HG02642 (cell line): ENCODE measurements at regions not wholly inside any gene's neighbourhood (a gene's known extent, or its start where the extent isn't known, plus 50 kb on each side); places are given as distances from the start of the nearest gene placed in this dataset.
"Not testable (repeated sequence)": the region's sequence is repeated elsewhere in the genome, so short reads cannot be mapped to it uniquely, and the experiment has no call there.

Source experiments
- ATAC-seq: cut with Tn5 transposase; IDR thresholded peaks from one replicate; pipeline ENCODE4 v1.9.1; 2021; ENCODE audit warnings: mild to moderate bottlenecking; ENCODE audit not compliant: unreplicated experiment, poor library complexity

- ATAC-seq, result no peak
Observed at GRCh38 chr22:22169923-22170322, 74.7 kb upstream of the VPREB1 start.

GRCh38 chr22:22168941-22169867 lies 75.4 kb upstream of the VPREB1 start:
- no peak for ATAC-seq

- peak; percentile 37 for ATAC-seq
Observed at GRCh38 chr22:22168190-22168940, 76.2 kb upstream of the VPREB1 start.

GRCh38 chr22:22167791-22168189 lies 76.8 kb upstream of the VPREB1 start:
- ATAC-seq, result peak; percentile 73

- no peak for ATAC-seq
Observed at GRCh38 chr22:22166941-22167713, 77.5 kb upstream of the VPREB1 start.

GRCh38 chr22:22165936-22166710 lies 78.5 kb upstream of the VPREB1 start:
- no peak for ATAC-seq

- no peak for ATAC-seq
Observed at GRCh38 chr22:22164541-22165272, 79.9 kb upstream of the VPREB1 start.

GRCh38 chr22:22161924-22162851 lies 82.4 kb upstream of the VPREB1 start:
- ATAC-seq, result peak; percentile 74

- ATAC-seq, result not testable (repeated sequence)
Observed at GRCh38 chr22:22160768-22161167, 83.8 kb upstream of the VPREB1 start.

- ATAC-seq, result no peak
Observed at GRCh38 chr22:22159384-22159783, 85.2 kb upstream of the VPREB1 start.

- no peak for ATAC-seq
Observed at GRCh38 chr22:22158965-22159364, 85.6 kb upstream of the VPREB1 start.

- ATAC-seq, result no peak
Observed at GRCh38 chr22:22158207-22158816, 86.3 kb upstream of the VPREB1 start.

GRCh38 chr22:22157348-22157725 lies 87.2 kb upstream of the VPREB1 start:
- peak; percentile 34 for ATAC-seq

- ATAC-seq, result peak; percentile 74
Observed at GRCh38 chr22:22156716-22157347, 87.8 kb upstream of the VPREB1 start.

GRCh38 chr22:22156348-22156715 lies 88.3 kb upstream of the VPREB1 start:
- ATAC-seq, result no peak

GRCh38 chr22:22155607-22156006 lies 89.0 kb upstream of the VPREB1 start:
- ATAC-seq, result no peak

GRCh38 chr22:22155146-22155545 lies 89.4 kb upstream of the VPREB1 start:
- ATAC-seq, result no peak
